Thyroid gland (tissue), 4 donors: ENCODE measurements at regions not wholly inside any gene's neighbourhood (a gene's known extent, or its start where the extent isn't known, plus 50 kb on each side); places are given as distances from the start of the nearest gene placed in this dataset.

Source experiments
- DNase-seq, 2 donors: peaks; one replicate each; pipeline ENCODE4 v3.0.0-alpha.2; 2019
- H3K27ac ChIP-seq, 3 donors: fragments of 200-600 bp; sonication (generic); 1 replicate in 2 of 3; 2 replicates in 1 of 3; pipeline ENCODE4 v1.5.1; 2016 to 2019; ENCODE audit warnings: mild to moderate bottlenecking in 1 of 3, moderate library complexity in 1 of 3
- H3K27me3 ChIP-seq: fragments of 200-600 bp; sonication (generic); one replicate; pipeline ENCODE4 v1.5.1; 2019
- H3K36me3 ChIP-seq, 2 donors: fragments of 200-600 bp; sonication (generic); one replicate each; pipeline ENCODE4 v1.5.1; 2016 to 2019
- H3K4me1 ChIP-seq, 2 donors: fragments of 200-600 bp; sonication (generic); one replicate each; pipeline ENCODE4 v1.5.1; 2017 to 2019
- H3K4me3 ChIP-seq, 3 donors: fragments of 200-600 bp; sonication (generic); replicated peaks in 1 of 3; 1 replicate in 2 of 3; 2 replicates in 1 of 3; pipeline ENCODE4 v1.5.1; 2016; ENCODE audit warnings: mild to moderate bottlenecking in 1 of 3
- H3K9me3 ChIP-seq: fragments of 200-600 bp; sonication (generic); one replicate; pipeline ENCODE4 v1.5.1; 2017
- CTCF ChIP-seq, 6 experiments: fragments of 200-600 bp in 3 of 6; fragments of 450-650 bp in 3 of 6; sonication (generic) in 3 of 6; IDR thresholded peaks; one replicate each; pipeline ENCODE4 v1.5.1; 2016 to 2019; ENCODE audit warnings: antibody characterized with exemption in 6 of 6, mild to moderate bottlenecking in 2 of 6, inconsistent platforms in 1 of 6, moderate library complexity in 1 of 6
- POLR2A ChIP-seq, 2 donors: fragments of 450-650 bp; IDR thresholded peaks; one replicate each; pipeline ENCODE4 v1.6.1; 2017; ENCODE audit warnings: antibody characterized with exemption in 2 of 2, mild to moderate bottlenecking in 2 of 2, moderate library complexity in 1 of 2
- WGBS, 2 donors: methylation state at CpG; one replicate each; pipeline ENCODE4 v1.1.5; 2017; 5-methylcytosine and 5-hydroxymethylcytosine counted together
- intact Hi-C: fragments of 100-400 bp; cut with DNase I; formaldehyde crosslinking; loops from one replicate; pipeline ENCODE4 v1.15.1; 2023

GRCh38 chr1:37135032-37135431 is 100.7 kb upstream of the GRIK3 start:
- WGBS, 2 donors, result 65 to 75% methylated on average over 8 of the region's 8 CpGs
- no peak for DNase-seq
- Histone ChIP-seq H3K9me3 (no peaks in the 10 kb centered on the region), H3K4me3 (no peak overlapping the region), H3K27me3 (no peaks in the 10 kb centered on the region), H3K36me3 (no peaks in the 10 kb centered on the region), H3K4me1 (no peaks in the 10 kb centered on the region), H3K27ac (no peak overlapping the region)
- TF ChIP-seq CTCF (IDR thresholded peaks at IDR 0.05), result no peak
- no peak for TF ChIP-seq POLR2A (IDR thresholded peaks at IDR 0.05)
- intact Hi-C loops, result no loop called here

- DNase-seq, result no peak
- no peak for TF ChIP-seq CTCF (IDR thresholded peaks at IDR 0.05)
- no peak for TF ChIP-seq POLR2A (IDR thresholded peaks at IDR 0.05)
These were observed 102.7 kb upstream of the GRIK3 start for GRCh38 chr1:37137014-37137413.

GRCh38 chr1:37137601-37138000 is 103.3 kb upstream of the GRIK3 start:
- no peak for TF ChIP-seq CTCF (IDR thresholded peaks at IDR 0.05)
- no peak for TF ChIP-seq POLR2A (IDR thresholded peaks at IDR 0.05)
- no peaks in the 10 kb centered on the region for H3K9me3 ChIP-seq
- H3K4me1 ChIP-seq, result no peaks in the 10 kb centered on the region
- WGBS, 2 donors, result 79 to 90% methylated on average over 4 of the region's 4 CpGs
- no peak for DNase-seq
- H3K27ac ChIP-seq, result no peak overlapping the region
- H3K27me3 ChIP-seq, result no peaks in the 10 kb centered on the region
- intact Hi-C loops, result no loop called here
- H3K36me3 ChIP-seq, result no peaks in the 10 kb centered on the region
- no peak overlapping the region for H3K4me3 ChIP-seq

More at GRCh38 chr1:37137014-37137413, 102.7 kb upstream of the GRIK3 start:
- Histone ChIP-seq H3K27me3 (no peaks in the 10 kb centered on the region), H3K4me3 (no peak overlapping the region), H3K4me1 (no peaks in the 10 kb centered on the region), H3K9me3 (no peaks in the 10 kb centered on the region), H3K27ac (no peak overlapping the region), H3K36me3 (no peaks in the 10 kb centered on the region)
- 66 to 70% methylated on average over 7 of the region's 7 CpGs for WGBS, 2 donors
- intact Hi-C loops, result no loop called here

GRCh38 chr1:37143800-37144199 is 109.5 kb upstream of the GRIK3 start:
- H3K4me1 ChIP-seq, result no peaks in the 10 kb centered on the region
- no peak for TF ChIP-seq POLR2A (IDR thresholded peaks at IDR 0.05)
- no peak for TF ChIP-seq CTCF (IDR thresholded peaks at IDR 0.05)
- no peaks in the 10 kb centered on the region for H3K27me3 ChIP-seq
- H3K27ac ChIP-seq, result no peak overlapping the region
- no peaks in the 10 kb centered on the region for H3K9me3 ChIP-seq
- WGBS, 2 donors, result 33 to 37% methylated on average over 5 of the region's 5 CpGs
- intact Hi-C loops, result no loop called here
- H3K4me3 ChIP-seq, result no peak overlapping the region
- no peak for DNase-seq
- no peaks in the 10 kb centered on the region for H3K36me3 ChIP-seq

GRCh38 chr1:37146071-37146470 is 111.8 kb upstream of the GRIK3 start:
- intact Hi-C loops, result no loop called here
- Histone ChIP-seq H3K27me3 (no peaks in the 10 kb centered on the region), H3K9me3 (no peaks in the 10 kb centered on the region), H3K27ac (no peak overlapping the region), H3K4me3 (no peak overlapping the region), H3K36me3 (no peaks in the 10 kb centered on the region), H3K4me1 (peaks cover 0 to 17% of the 10 kb centered on the region in 2 donors)
- no peak for TF ChIP-seq CTCF (IDR thresholded peaks at IDR 0.05)
- no peak for TF ChIP-seq POLR2A (IDR thresholded peaks at IDR 0.05)
- DNase-seq, result no peak
- 62% methylated on average over 3 of the region's 3 CpGs for WGBS, 2 donors
